Choroid plexus epithelial cell (primary cell): ENCODE measurements at regions not wholly inside any gene's neighbourhood (a gene's known extent, or its start where the extent isn't known, plus 50 kb on each side); places are given as distances from the start of the nearest gene placed in this dataset.
"Not testable (repeated sequence)": the region's sequence is repeated elsewhere in the genome, so short reads cannot be mapped to it uniquely, and the experiment has no call there.

ENCODE experiments used
- DNase-seq: peaks from one replicate; pipeline ENCODE4 v3.0.0-alpha.2; 2010; ENCODE audit warnings: low read depth
- H3K4me3 ChIP-seq: 2 replicates; pipeline ENCODE4 v1.5.1; 2011; ENCODE audit warnings: low read depth, mild to moderate bottlenecking, control low read depth, low read length, moderate library complexity
- CTCF ChIP-seq: conservative IDR thresholded peaks from 2 replicates; pipeline ENCODE4 v1.5.1; 2011; ENCODE audit warnings: low read depth, mild to moderate bottlenecking, control low read depth, inconsistent platforms, low read length, moderate library complexity

- no peak for TF ChIP-seq CTCF
- no peak for DNase-seq
Observed at GRCh38 chr7:91378131-91378530, 113.9 kb downstream of the FZD1 start.

GRCh38 chr7:91379236-91379635 lies 115.0 kb downstream of the FZD1 start:
- TF ChIP-seq CTCF = no peak
- peak; percentile 14 for DNase-seq
- no peak overlapping the region for H3K4me3 ChIP-seq

More at GRCh38 chr7:91378131-91378530, 113.9 kb downstream of the FZD1 start:
- H3K4me3 ChIP-seq = no peak overlapping the region

GRCh38 chr7:91379991-91380390 lies 115.8 kb downstream of the FZD1 start:
- no peak for DNase-seq
- no peak overlapping the region for H3K4me3 ChIP-seq
- no peak for TF ChIP-seq CTCF

GRCh38 chr7:91383053-91383904 lies 119.0 kb downstream of the FZD1 start:
- no peak overlapping the region for H3K4me3 ChIP-seq
- DNase-seq = peak; percentile 78
- TF ChIP-seq CTCF = no peak

GRCh38 chr7:91383905-91384274 lies 119.7 kb downstream of the FZD1 start:
- no peak overlapping the region for H3K4me3 ChIP-seq
- no peak for DNase-seq
- TF ChIP-seq CTCF = no peak

GRCh38 chr7:91394757-91395156 lies 130.5 kb downstream of the FZD1 start:
- not testable (repeated sequence) for H3K4me3 ChIP-seq, DNase-seq

- H3K4me3 ChIP-seq, DNase-seq: not testable (repeated sequence)
Observed at GRCh38 chr7:91395313-91395712, 131.1 kb downstream of the FZD1 start.

GRCh38 chr7:91397096-91397495 lies 132.9 kb downstream of the FZD1 start:
- no peak for DNase-seq
- no peak for TF ChIP-seq CTCF
- no peak overlapping the region for H3K4me3 ChIP-seq
